ENCODE measurements at regions not wholly inside any gene's neighbourhood (a gene's known extent, or its start where the extent isn't known, plus 50 kb on each side); places are given as distances from the start of the nearest gene placed in this dataset.
"Not testable (repeated sequence)": the region's sequence is repeated elsewhere in the genome, so short reads cannot be mapped to it uniquely, and the experiment has no call there.

- ChIA-PET POLR2A (no interaction called here), CTCF (interaction anchor here (1.4 kb wide), 1 partner anchor 21 kb away, joined by 3 read pairs; no protein-coding TSS in a partner anchor)
- H3K36me3 Mint-ChIP-seq (ENCODE audit: low read depth) = no peaks in the 10 kb centered on the region
- H3K4me3 Mint-ChIP-seq = no peak overlapping the region
- no peak overlapping the region for H3K27ac Mint-ChIP-seq
- no peaks in the 10 kb centered on the region for H3K9me3 Mint-ChIP-seq (ENCODE audit: insufficient read depth)
- no peaks in the 10 kb centered on the region for H3K4me1 Mint-ChIP-seq (ENCODE audit: low read depth)
- H3K27me3 Mint-ChIP-seq (ENCODE audit: low read depth) = peaks cover 8% of the 10 kb centered on the region
- DNase-seq (no peak), ATAC-seq (no peak)
Measured at GRCh38 chr9:1920386-1920785, 94.8 kb upstream of the SMARCA2 start.

GRCh38 chr9:1922026-1922425 lies 93.1 kb upstream of the SMARCA2 start:
- H3K9me3 Mint-ChIP-seq (ENCODE audit: insufficient read depth) = no peaks in the 10 kb centered on the region
- ATAC-seq (no peak), DNase-seq (no peak)
- peaks cover 4% of the 10 kb centered on the region for H3K27me3 Mint-ChIP-seq (ENCODE audit: low read depth)
- POLR2A ChIA-PET = no interaction called here
- H3K4me1 Mint-ChIP-seq (ENCODE audit: low read depth) = no peaks in the 10 kb centered on the region
- no peak overlapping the region for H3K27ac Mint-ChIP-seq
- CTCF ChIA-PET = interaction anchor here (1.0 kb wide), 1 partner anchor 90 kb away, joined by 4 read pairs; no protein-coding TSS in a partner anchor
- no peak overlapping the region for H3K4me3 Mint-ChIP-seq
- no peaks in the 10 kb centered on the region for H3K36me3 Mint-ChIP-seq (ENCODE audit: low read depth)

GRCh38 chr9:1927546-1927945 lies 87.6 kb upstream of the SMARCA2 start:
- Mint-ChIP-seq H3K9me3 (ENCODE audit: insufficient read depth) (no peaks in the 10 kb centered on the region), H3K4me3 (no peak overlapping the region), H3K27me3 (ENCODE audit: low read depth) (peaks cover under 1% of the 10 kb centered on the region), H3K36me3 (ENCODE audit: low read depth) (no peaks in the 10 kb centered on the region), H3K4me1 (ENCODE audit: low read depth) (no peaks in the 10 kb centered on the region), H3K27ac (no peak overlapping the region)
- DNase-seq = no peak
- CTCF ChIA-PET = no interaction called here
- no peak for ATAC-seq
- POLR2A ChIA-PET = no interaction called here

- no peaks in the 10 kb centered on the region for H3K36me3 Mint-ChIP-seq (ENCODE audit: low read depth)
- DNase-seq (no peak), ATAC-seq (no peak)
- no peak overlapping the region for H3K4me3 Mint-ChIP-seq
- ChIA-PET CTCF (interaction anchor here (1.3 kb wide), 1 partner anchor 80 kb away, joined by 3 read pairs; no protein-coding TSS in a partner anchor), POLR2A (no interaction called here)
- H3K9me3 Mint-ChIP-seq (ENCODE audit: insufficient read depth) = no peaks in the 10 kb centered on the region
- H3K27me3 Mint-ChIP-seq (ENCODE audit: low read depth) = peaks cover 9% of the 10 kb centered on the region
- H3K27ac Mint-ChIP-seq = no peak overlapping the region
- no peaks in the 10 kb centered on the region for H3K4me1 Mint-ChIP-seq (ENCODE audit: low read depth)
Measured at GRCh38 chr9:1929134-1929533, 86.0 kb upstream of the SMARCA2 start.

GRCh38 chr9:1929722-1930244 lies 85.4 kb upstream of the SMARCA2 start:
- ChIA-PET POLR2A (no interaction called here), CTCF (interaction anchor here (1.3 to 1.4 kb wide), 2 partner anchors 12 to 80 kb away, joined by 3 read pairs; no protein-coding TSS in a partner anchor)
- H3K27ac Mint-ChIP-seq = no peak overlapping the region
- no peaks in the 10 kb centered on the region for H3K36me3 Mint-ChIP-seq (ENCODE audit: low read depth)
- DNase-seq (no peak), ATAC-seq (no peak)
- H3K9me3 Mint-ChIP-seq (ENCODE audit: insufficient read depth) = no peaks in the 10 kb centered on the region
- no peaks in the 10 kb centered on the region for H3K4me1 Mint-ChIP-seq (ENCODE audit: low read depth)
- H3K27me3 Mint-ChIP-seq (ENCODE audit: low read depth) = peaks cover 12% of the 10 kb centered on the region
- H3K4me3 Mint-ChIP-seq = no peak overlapping the region

- H3K36me3 Mint-ChIP-seq (ENCODE audit: low read depth); H3K4me3 Mint-ChIP-seq; H3K27ac Mint-ChIP-seq; ATAC-seq; POLR2A ChIA-PET; H3K9me3 Mint-ChIP-seq (ENCODE audit: insufficient read depth); H3K4me1 Mint-ChIP-seq (ENCODE audit: low read depth); DNase-seq: not testable (repeated sequence)
- CTCF ChIA-PET = interaction anchor here (1.3 to 1.4 kb wide), 2 partner anchors 12 to 81 kb away, joined by 3 read pairs; no protein-coding TSS in a partner anchor
- peaks cover 12% of the 10 kb centered on the region for H3K27me3 Mint-ChIP-seq (ENCODE audit: low read depth)
Measured at GRCh38 chr9:1930245-1930736, 84.9 kb upstream of the SMARCA2 start.

- CTCF ChIA-PET = interaction anchor here (1.2 kb wide), 1 partner anchor 8 kb away, joined by 3 read pairs; no protein-coding TSS in a partner anchor
- Mint-ChIP-seq H3K9me3 (ENCODE audit: insufficient read depth) (no peaks in the 10 kb centered on the region), H3K36me3 (ENCODE audit: low read depth) (no peaks in the 10 kb centered on the region), H3K27me3 (ENCODE audit: low read depth) (peaks cover 8% of the 10 kb centered on the region), H3K27ac (no peak overlapping the region), H3K4me3 (no peak overlapping the region), H3K4me1 (ENCODE audit: low read depth) (no peaks in the 10 kb centered on the region)
- POLR2A ChIA-PET = no interaction called here
- ATAC-seq = no peak
- DNase-seq = no peak
Measured at GRCh38 chr9:1938135-1938534, 77.0 kb upstream of the SMARCA2 start.

- H3K27me3 Mint-ChIP-seq (ENCODE audit: low read depth) = peaks cover 5% of the 10 kb centered on the region
- ChIA-PET CTCF (interaction anchor here (1.2 to 1.6 kb wide), 4 partner anchors 25 to 129 kb away, joined by 3 to 6 read pairs (median 4); no protein-coding TSS in a partner anchor), POLR2A (no interaction called here)
- no peaks in the 10 kb centered on the region for H3K4me1 Mint-ChIP-seq (ENCODE audit: low read depth)
- no peaks in the 10 kb centered on the region for H3K9me3 Mint-ChIP-seq (ENCODE audit: insufficient read depth)
- DNase-seq (no peak), ATAC-seq (no peak)
- no peak overlapping the region for H3K4me3 Mint-ChIP-seq
- no peaks in the 10 kb centered on the region for H3K36me3 Mint-ChIP-seq (ENCODE audit: low read depth)
- H3K27ac Mint-ChIP-seq = no peak overlapping the region
Measured at GRCh38 chr9:1938675-1939170, 76.4 kb upstream of the SMARCA2 start.

GRCh38 chr9:1939466-1939865 lies 75.7 kb upstream of the SMARCA2 start:
- no peaks in the 10 kb centered on the region for H3K4me1 Mint-ChIP-seq (ENCODE audit: low read depth)
- CTCF ChIA-PET = interaction anchor here (0.8 to 1.6 kb wide), 9 partner anchors 13 to 186 kb away, joined by 3 to 6 read pairs (median 3); no protein-coding TSS in a partner anchor
- ATAC-seq (no peak), DNase-seq (no peak)
- POLR2A ChIA-PET = no interaction called here
- no peaks in the 10 kb centered on the region for H3K9me3 Mint-ChIP-seq (ENCODE audit: insufficient read depth)
- no peak overlapping the region for H3K27ac Mint-ChIP-seq
- H3K36me3 Mint-ChIP-seq (ENCODE audit: low read depth) = no peaks in the 10 kb centered on the region
- H3K27me3 Mint-ChIP-seq (ENCODE audit: low read depth) = no peaks in the 10 kb centered on the region
- H3K4me3 Mint-ChIP-seq = no peak overlapping the region

GRCh38 chr9:1939926-1940368 lies 75.2 kb upstream of the SMARCA2 start:
- H3K9me3 Mint-ChIP-seq (ENCODE audit: insufficient read depth) = no peaks in the 10 kb centered on the region
- ChIA-PET CTCF (interaction anchor here (0.8 to 1.6 kb wide), 9 partner anchors 13 to 186 kb away, joined by 3 to 6 read pairs (median 3); no protein-coding TSS in a partner anchor), POLR2A (no interaction called here)
- peak; percentile 79 for ATAC-seq
- H3K27me3 Mint-ChIP-seq (ENCODE audit: low read depth) = no peaks in the 10 kb centered on the region
- DNase-seq = peak; percentile 43
- H3K27ac Mint-ChIP-seq = no peak overlapping the region
- no peaks in the 10 kb centered on the region for H3K36me3 Mint-ChIP-seq (ENCODE audit: low read depth)
- H3K4me3 Mint-ChIP-seq = no peak overlapping the region
- H3K4me1 Mint-ChIP-seq (ENCODE audit: low read depth) = no peaks in the 10 kb centered on the region

- peaks cover 2% of the 10 kb centered on the region for H3K27me3 Mint-ChIP-seq (ENCODE audit: low read depth)
- no peak for ATAC-seq
- no peaks in the 10 kb centered on the region for H3K36me3 Mint-ChIP-seq (ENCODE audit: low read depth)
- ChIA-PET CTCF (interaction anchor here (0.9 to 1.2 kb wide), 3 partner anchors 12 to 102 kb away, joined by 3 read pairs; no protein-coding TSS in a partner anchor), POLR2A (no interaction called here)
- no peaks in the 10 kb centered on the region for H3K9me3 Mint-ChIP-seq (ENCODE audit: insufficient read depth)
- no peak for DNase-seq
- H3K4me3 Mint-ChIP-seq = no peak overlapping the region
- H3K4me1 Mint-ChIP-seq (ENCODE audit: low read depth) = no peaks in the 10 kb centered on the region
- no peak overlapping the region for H3K27ac Mint-ChIP-seq
Measured at GRCh38 chr9:1941989-1942388, 73.2 kb upstream of the SMARCA2 start.

- H3K4me3 Mint-ChIP-seq = no peak overlapping the region
- CTCF ChIA-PET = interaction anchor here (0.7 to 2.0 kb wide), 3 partner anchors 9 to 140 kb away, joined by 3 to 6 read pairs (median 3); no protein-coding TSS in a partner anchor
- ATAC-seq = no peak
Measured at GRCh38 chr9:1946526-1947283, 68.4 kb upstream of the SMARCA2 start.

More at GRCh38 chr9:1946526-1947283, 68.4 kb upstream of the SMARCA2 start:
- DNase-seq = no peak
- Mint-ChIP-seq H3K4me1 (ENCODE audit: low read depth) (no peaks in the 10 kb centered on the region), H3K36me3 (ENCODE audit: low read depth) (no peaks in the 10 kb centered on the region), H3K27me3 (ENCODE audit: low read depth) (peaks cover 4% of the 10 kb centered on the region), H3K27ac (no peak overlapping the region), H3K9me3 (ENCODE audit: insufficient read depth) (no peaks in the 10 kb centered on the region)
- POLR2A ChIA-PET = no interaction called here

All from activated CD8-positive, alpha-beta T cell treated with anti-CD3 and anti-CD28 coated beads, Interleukin-2, amount 10 ng/mL, durations not matched to agents 7 days and 5 days (primary cell).